ENCODE measurements at regions not wholly inside any gene's neighbourhood (a gene's known extent, or its start where the extent isn't known, plus 50 kb on each side); places are given as distances from the start of the nearest gene placed in this dataset.

GRCh38 chrX:519741-520140 is 110.8 kb upstream of the SHOX start:
- H3K9me3 Mint-ChIP-seq, result no peaks in the 10 kb centered on the region
- H3K27me3 Mint-ChIP-seq, result peaks cover 7% of the 10 kb centered on the region
- Histone ChIP-seq H3K9me3 (ENCODE audit: control insufficient read depth in 1 of 2, insufficient read depth in 1 of 2, low read length in 2 of 2) (peaks cover 0 to 28% of the 10 kb centered on the region in 2 experiments), H3K27me3 (ENCODE audit: control insufficient read depth in 1 of 2, insufficient read depth in 2 of 2, low read length in 2 of 2) (no peaks in the 10 kb centered on the region), H3K4me3 (ENCODE audit: low read length) (no peak overlapping the region), H3K4me1 (ENCODE audit: insufficient read depth, low read length) (no peaks in the 10 kb centered on the region), H3K27ac (ENCODE audit: low read depth in 1 of 2, low read length in 2 of 2) (no peak overlapping the region), H3K36me3 (ENCODE audit: insufficient read depth, low read length) (no peaks in the 10 kb centered on the region)
- no peaks in the 10 kb centered on the region for H3K4me1 Mint-ChIP-seq (ENCODE audit: low read depth)
- CTCF ChIA-PET, result no interaction called here
- POLR2A ChIA-PET, result no interaction called here
- intact Hi-C loops (cut with DNase I, micrococcal nuclease), result no loop called here
- ATAC-seq (ENCODE audit: poor library complexity) (no peak), DNase-seq (no peak)
- no peak overlapping the region for H3K27ac Mint-ChIP-seq
- H3K36me3 Mint-ChIP-seq (ENCODE audit: low read depth), result no peaks in the 10 kb centered on the region
- H3K4me3 Mint-ChIP-seq, result no peak overlapping the region
- no peak for TF ChIP-seq CTCF (IDR thresholded peaks at IDR 0.05)

GRCh38 chrX:522456-522855 is 108.1 kb upstream of the SHOX start:
- H3K27ac ChIP-seq (ENCODE audit: low read depth in 1 of 2, low read length in 2 of 2), result no peak overlapping the region
- ChIA-PET POLR2A (no interaction called here), CTCF (no interaction called here)
- H3K4me3 ChIP-seq (ENCODE audit: low read length), result no peak overlapping the region
- intact Hi-C loops (cut with DNase I, micrococcal nuclease), result no loop called here
- H3K9me3 ChIP-seq (ENCODE audit: control insufficient read depth in 1 of 2, insufficient read depth in 1 of 2, low read length in 2 of 2), result peaks cover 5 to 46% of the 10 kb centered on the region in 2 experiments
- H3K9me3 Mint-ChIP-seq, result no peaks in the 10 kb centered on the region
- peak; percentile 31 for TF ChIP-seq CTCF (IDR thresholded peaks at IDR 0.05)
- no peak overlapping the region for H3K4me3 Mint-ChIP-seq
- H3K4me1 ChIP-seq (ENCODE audit: insufficient read depth, low read length), result no peaks in the 10 kb centered on the region
- peaks cover 3% of the 10 kb centered on the region for H3K27me3 Mint-ChIP-seq
- no peak overlapping the region for H3K27ac Mint-ChIP-seq
- no peaks in the 10 kb centered on the region for H3K4me1 Mint-ChIP-seq (ENCODE audit: low read depth)
- H3K36me3 Mint-ChIP-seq (ENCODE audit: low read depth), result no peaks in the 10 kb centered on the region
- DNase-seq (no peak), ATAC-seq (ENCODE audit: poor library complexity) (no peak)
- H3K27me3 ChIP-seq (ENCODE audit: control insufficient read depth in 1 of 2, insufficient read depth in 2 of 2, low read length in 2 of 2), result no peaks in the 10 kb centered on the region
- H3K36me3 ChIP-seq (ENCODE audit: insufficient read depth, low read length), result no peaks in the 10 kb centered on the region

- Histone ChIP-seq H3K4me1 (ENCODE audit: insufficient read depth, low read length) (no peaks in the 10 kb centered on the region), H3K27me3 (ENCODE audit: control insufficient read depth in 1 of 2, insufficient read depth in 2 of 2, low read length in 2 of 2) (no peaks in the 10 kb centered on the region), H3K27ac (ENCODE audit: low read depth in 1 of 2, low read length in 2 of 2) (no peak overlapping the region), H3K4me3 (ENCODE audit: low read length) (no peak overlapping the region), H3K36me3 (ENCODE audit: insufficient read depth, low read length) (no peaks in the 10 kb centered on the region), H3K9me3 (ENCODE audit: control insufficient read depth in 1 of 2, insufficient read depth in 1 of 2, low read length in 2 of 2) (peaks cover 5 to 50% of the 10 kb centered on the region in 2 experiments)
- ChIA-PET POLR2A (no interaction called here), CTCF (no interaction called here)
- ATAC-seq (ENCODE audit: poor library complexity) (no peak), DNase-seq (no peak)
- no peak overlapping the region for H3K4me3 Mint-ChIP-seq
- no peaks in the 10 kb centered on the region for H3K27me3 Mint-ChIP-seq
- intact Hi-C loops (cut with DNase I, micrococcal nuclease), result no loop called here
- H3K27ac Mint-ChIP-seq, result no peak overlapping the region
- H3K9me3 Mint-ChIP-seq, result peaks cover under 1% of the 10 kb centered on the region
- TF ChIP-seq CTCF (IDR thresholded peaks at IDR 0.05), result no peak
- no peaks in the 10 kb centered on the region for H3K36me3 Mint-ChIP-seq (ENCODE audit: low read depth)
- H3K4me1 Mint-ChIP-seq (ENCODE audit: low read depth), result no peaks in the 10 kb centered on the region
Observed at GRCh38 chrX:525134-525533, 105.5 kb upstream of the SHOX start.

Measured in CD4-positive, alpha-beta T cell (primary cell).